GM18517 (cell line): ENCODE measurements at regions not wholly inside any gene's neighbourhood (a gene's known extent, or its start where the extent isn't known, plus 50 kb on each side); places are given as distances from the start of the nearest gene placed in this dataset.
"Not testable (repeated sequence)": the region's sequence is repeated elsewhere in the genome, so short reads cannot be mapped to it uniquely, and the experiment has no call there.

Experiments
- ATAC-seq: cut with Tn5 transposase; IDR thresholded peaks from one replicate; pipeline ENCODE4 v1.9.1; 2021; ENCODE audit warnings: mild to moderate bottlenecking, moderate library complexity; ENCODE audit not compliant: unreplicated experiment

DNA sequence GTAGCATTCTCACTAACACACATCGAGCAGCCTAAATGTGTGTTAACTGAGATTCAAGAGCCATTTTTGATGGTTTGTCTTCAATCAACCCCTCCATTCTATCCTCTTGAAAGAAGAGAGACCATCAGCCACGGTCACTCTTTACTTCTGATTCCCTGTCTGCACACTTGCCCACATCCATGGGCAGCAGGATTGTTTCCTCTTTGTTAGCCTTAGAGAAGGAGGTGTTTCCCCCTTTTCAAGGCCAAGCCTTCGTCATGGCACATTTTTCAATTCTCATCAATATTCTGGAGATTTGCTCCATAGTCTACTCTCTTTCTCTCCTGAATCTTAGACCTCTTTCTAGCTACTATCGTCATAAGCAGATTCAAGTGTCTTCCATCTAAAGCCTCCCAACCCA is 522.4 kb upstream of the NAALADL2 start:
- ATAC-seq, result no peak

DNA sequence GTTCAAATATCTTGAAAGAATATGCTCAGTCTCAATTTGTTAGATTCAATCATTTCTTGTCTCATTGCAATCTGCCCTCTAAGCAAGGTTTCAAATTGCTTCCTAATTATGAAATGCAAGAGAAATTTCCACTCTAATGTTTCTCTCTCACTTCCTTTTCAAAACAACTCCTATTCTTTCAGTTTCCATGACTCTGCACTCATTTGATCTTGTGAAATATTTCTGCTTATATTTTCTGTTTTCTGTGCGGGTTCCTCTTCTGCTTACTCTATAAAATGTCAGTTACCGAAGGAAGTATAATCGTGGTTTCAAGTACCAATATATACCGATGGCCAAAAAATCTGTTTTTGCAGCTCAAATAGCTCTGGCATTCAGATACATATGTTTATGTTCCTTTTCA is 521.9 kb upstream of the NAALADL2 start:
- no peak for ATAC-seq

DNA sequence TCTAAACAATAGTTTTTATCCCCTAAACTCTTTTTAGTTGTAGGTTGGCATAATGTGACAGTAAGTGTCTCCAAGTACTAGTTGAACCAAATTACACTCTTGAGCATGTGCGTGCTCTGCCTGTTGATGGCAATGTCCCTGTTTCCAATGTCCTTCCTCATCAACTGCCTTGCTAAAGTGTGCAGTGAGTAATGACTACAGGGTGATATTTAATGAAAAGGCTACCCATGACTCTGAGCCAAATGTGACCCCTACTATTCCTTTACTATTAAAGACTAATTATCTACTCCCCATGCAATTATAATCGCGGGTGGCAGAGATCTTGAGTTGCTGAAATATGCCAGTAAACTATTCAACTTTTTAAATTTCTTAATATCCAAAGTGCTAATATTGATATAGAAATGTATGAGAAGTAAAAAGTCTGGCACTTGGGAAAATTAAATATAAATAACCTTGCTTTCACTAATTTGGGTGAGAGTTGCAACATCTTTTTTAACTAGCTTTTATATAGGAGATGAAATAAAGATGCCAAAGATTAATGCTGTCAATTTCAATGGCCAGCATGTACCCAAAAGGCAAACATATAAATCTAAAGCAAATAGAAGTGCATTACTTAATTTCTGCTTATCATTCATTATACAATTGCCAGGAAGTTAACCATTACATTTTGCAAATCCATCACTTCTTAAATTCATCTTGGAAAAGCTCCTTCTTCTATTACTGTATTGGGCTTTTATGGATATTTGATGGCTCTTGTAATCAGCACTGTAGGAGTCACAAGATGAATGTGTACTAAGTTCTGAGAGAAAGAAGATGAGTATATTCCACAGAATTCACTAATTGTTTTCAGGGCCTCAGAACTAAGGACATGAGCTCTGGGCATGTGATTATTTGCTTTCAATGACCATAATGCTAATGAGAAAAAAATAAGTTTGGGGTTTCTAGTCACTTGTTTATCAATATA is 518.2 kb upstream of the NAALADL2 start:
- ATAC-seq, result no peak

DNA sequence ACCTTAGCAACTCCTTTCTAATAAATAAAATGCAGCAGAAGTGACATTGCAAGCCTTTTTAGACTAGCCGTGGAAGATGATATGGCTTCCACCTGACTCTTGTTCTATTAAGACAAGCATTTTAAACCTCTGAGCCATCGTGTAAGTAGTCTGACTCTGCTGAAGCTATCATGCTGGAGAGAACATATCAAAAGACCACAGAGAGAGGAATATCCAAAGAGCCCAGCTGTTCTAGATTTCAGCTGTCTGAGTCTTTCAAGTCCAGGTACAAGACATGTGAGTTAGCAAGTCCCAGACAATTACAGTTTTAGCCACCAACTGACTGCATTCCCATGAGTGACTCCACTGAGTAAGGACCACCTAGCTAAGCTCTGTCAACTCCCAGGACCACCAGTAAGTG is 517.0 kb upstream of the NAALADL2 start:
- no peak for ATAC-seq

DNA sequence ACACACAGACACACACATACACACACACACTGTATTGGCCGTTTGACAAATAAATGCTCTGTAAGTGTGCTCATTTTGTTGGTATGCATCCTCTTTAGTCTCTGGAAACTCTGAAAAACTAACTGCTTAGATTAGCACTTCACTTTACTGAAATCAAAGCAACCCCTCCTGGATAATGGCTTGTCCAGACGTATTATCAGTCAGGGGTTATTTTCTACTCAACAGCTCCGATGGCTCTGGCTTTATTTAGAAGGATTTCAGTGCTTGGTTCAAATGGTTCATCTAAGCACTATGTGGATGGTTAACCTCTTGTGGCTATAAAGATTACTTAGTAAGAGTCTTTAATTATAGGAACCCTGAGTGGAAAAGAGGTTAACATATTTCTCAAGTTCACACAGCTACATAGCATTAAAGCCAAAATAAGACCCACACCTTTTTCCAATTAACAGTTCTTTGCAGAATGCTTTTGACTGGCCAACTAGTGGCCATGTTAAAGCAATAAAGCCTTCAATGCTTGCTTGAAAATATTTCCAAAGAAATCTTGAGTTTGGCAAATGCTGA is 516.1 kb upstream of the NAALADL2 start:
- no peak for ATAC-seq

DNA sequence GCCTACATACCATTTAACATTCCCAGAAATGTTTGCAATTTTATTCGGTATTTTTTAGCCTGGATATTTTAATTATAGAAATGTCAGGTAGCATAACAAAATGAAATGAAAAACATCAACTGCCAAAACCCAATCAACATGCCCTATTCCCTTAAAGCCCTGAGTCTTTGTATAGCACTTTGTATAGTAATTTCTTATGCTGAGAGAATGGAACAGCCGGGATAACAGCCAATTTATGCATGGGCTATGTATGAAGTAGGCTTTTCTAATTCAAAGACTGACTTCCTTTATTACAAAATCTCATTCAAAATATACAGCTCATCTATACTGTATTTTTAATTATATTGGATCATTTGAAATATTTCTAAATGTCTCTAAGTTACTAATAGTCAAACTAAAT is 513.0 kb upstream of the NAALADL2 start:
- no peak for ATAC-seq

DNA sequence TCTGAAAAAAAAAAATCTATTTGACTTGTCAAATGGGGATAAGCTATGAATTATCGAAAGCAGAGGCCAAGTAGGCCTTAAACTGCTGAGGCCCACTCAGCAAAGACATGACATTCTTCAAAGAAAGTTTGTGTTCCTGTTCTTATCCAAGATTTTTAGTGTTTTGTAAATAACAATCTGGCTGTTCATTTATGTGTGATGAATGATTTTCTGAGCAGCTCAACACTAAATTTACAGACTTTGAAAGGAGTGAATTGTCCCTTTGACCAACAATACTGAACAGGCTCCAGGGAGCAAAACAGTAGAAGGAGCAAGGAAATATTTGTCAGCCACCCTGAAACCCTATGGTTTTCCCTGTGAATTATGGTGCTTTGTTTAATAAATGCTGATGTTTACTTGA is 512.6 kb upstream of the NAALADL2 start:
- ATAC-seq, result no peak

DNA sequence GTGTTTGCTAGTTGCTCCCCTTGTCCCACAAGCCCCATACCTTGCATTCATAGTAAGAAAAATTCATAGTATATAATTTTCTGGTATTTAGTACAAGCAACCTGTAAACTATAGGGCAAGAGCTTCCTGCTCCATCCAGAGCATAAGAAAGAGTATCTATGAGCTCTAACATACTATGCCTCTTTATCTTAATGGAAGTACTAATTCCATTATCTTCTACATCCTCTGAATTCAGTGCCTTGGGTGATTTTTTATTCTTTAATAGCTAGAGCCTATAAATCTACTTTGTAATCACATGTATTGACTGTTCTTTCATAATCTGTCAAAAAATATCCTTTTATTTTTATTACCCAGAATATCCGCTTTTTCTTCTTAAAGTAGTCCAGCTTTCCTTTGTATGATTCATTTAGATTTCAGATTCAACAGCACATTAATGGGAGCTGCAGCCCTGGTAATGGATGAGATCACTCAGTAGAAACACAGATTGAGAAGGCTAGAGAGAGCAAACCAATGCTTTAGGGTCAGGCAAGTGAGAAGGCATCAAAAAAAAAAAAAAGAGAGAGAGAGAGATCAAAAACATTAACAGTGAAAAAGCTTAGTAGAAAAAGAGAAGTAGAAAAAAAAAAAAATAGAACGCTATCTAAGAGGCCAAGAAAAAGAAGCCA is 511.5 kb upstream of the NAALADL2 start:
- no peak for ATAC-seq

DNA sequence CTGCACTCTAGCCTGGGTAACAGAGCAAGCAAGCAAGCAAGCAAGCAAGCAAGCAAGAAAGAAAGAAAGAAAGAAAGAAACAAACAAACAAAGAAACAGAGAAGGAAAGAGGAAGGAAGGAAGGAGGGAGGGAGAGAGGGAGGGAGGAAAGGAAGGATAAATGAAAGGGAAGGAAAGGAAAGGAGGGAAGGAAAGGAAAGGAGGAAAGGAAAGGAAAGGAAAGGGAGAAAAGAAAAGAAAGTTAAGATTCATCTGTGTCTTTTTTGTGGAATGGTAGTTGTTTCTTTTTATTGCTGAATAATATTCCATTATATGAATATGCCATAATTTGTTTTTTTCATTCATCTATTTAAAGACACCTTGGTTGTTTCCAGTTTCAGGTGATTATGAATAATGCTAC is 506.9 kb upstream of the NAALADL2 start:
- no peak for ATAC-seq

DNA sequence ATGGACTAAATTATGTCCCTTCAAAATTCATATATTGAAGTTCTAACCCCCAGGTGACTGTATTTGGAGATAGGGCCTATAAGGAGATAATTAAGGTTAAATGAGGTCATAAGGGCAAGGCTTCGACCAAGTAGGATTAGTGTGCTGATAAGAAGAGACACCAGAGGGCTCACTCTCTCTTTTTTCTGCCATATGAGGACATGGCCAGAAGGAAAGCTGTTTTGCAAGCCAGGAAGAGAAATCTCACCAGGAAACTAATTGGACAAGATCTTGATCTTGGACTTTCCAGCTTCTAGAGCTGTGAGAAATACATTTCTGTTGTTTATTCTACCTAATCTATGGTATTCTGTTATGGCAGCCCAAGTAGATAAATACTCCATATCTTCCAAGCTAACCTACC is 503.6 kb upstream of the NAALADL2 start:
- ATAC-seq, result no peak

DNA sequence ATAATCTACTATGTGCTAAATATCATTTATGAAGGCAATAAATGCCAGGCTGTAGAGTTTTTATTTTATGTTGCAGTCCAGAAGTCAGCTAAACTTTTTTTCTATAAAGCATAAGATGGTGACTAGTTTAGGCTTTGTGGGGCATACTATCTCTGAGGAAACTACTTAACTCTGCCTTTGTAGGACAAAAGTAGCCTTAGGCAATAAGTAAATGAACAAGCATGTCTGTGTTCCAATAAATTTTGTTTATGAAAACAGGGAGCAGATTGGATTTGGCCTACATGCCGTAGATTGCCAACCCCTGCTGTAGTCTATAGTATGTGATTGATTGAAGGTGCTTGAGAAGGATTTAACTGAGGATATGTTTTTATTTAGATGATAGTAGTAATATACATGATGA is 502.5 kb upstream of the NAALADL2 start:
- ATAC-seq, result no peak

DNA sequence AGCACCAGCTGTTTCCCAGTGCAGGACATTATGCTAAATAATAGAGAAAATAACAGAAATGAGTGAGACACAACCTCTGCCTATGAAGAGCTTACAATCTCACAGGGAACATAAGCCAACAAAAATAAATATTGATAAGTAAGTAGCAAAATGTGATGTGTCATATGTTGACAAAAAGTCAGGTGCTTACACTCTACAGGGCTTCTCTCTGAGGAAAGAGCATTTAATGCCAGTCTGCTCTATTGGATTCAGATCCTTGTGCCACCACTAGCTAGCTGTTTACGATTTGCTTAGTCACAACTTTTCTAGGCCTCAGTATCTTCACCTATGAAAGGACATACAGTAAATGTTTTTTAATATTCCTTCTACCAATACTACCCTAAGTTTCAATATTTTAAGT is 500.9 kb upstream of the NAALADL2 start:
- no peak for ATAC-seq

DNA sequence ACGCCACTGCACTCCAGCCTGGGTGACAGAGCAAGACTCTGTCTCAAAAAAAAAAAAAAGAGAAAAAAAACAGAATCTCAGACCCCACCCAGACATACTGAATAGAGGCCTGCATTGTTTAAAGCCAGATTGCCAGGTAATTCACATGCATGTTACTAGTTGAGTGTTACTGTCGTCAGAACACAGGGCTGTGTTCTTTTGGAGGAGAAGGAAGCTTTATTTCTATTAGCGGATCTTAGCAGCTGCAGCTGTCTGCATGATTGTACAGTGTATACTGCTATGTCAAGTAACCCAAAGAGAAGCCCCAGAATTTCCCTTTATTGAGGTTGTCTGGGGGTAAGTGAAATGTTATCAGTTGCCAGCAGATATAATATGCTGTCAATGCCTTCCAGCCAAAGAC is 496.6 kb upstream of the NAALADL2 start:
- ATAC-seq, result no peak

DNA sequence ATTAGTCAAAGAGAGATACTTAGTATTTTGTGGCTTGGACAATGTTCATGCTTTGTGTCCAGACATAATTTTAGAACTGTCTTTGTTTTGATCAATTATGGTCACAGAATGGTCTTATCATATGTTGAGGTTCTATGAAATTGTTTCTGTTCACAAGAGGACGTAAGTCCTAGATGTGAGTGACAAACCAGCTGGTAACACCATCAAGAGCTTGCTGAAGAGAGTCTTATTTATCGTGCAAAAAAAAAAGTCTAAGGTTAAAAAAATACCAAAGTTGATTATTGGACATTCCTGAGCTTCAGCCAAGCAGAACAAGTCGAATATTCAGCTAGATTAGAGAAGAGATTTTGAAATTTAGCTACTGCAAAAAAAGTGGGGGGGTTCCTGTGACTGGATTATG is 495.9 kb upstream of the NAALADL2 start:
- no peak for ATAC-seq

DNA sequence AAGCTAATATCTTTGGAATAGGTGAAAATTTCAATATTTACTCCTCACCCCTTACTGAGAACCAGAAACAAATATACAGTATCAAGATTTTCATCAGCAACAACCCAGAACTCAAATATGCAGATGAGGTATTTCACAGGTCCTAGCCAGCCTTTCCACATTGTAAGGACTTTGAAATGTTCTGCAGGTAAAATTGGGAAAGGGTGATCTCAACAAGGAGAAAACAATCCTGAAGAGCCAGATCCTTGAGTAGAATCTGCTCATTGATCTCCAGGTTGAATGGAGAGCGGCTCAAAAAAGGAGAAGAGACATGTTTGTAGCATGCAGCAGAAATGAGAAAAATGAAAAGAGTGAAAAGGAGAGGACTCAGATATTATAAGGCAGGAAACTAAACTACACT is 493.3 kb upstream of the NAALADL2 start:
- no peak for ATAC-seq

DNA sequence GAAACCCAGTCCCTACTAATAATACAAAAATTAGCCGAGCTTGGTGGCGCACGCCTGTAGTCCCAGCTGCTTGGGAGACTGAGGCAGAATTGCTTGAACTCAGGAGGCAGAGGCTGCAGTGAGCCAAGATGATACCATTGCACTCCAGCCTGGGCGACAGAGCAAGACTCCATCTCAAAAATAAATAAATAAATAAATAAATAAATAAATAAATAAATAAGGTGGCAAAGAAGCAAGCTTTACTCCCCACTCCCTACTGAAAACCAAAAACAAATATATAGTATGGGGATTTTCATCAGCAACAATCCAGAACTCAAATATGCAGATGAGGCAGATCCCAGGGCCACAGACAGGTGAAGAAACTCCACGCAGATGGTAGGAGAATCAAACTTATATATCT is 492.2 kb upstream of the NAALADL2 start:
- ATAC-seq, result not testable (repeated sequence)

DNA sequence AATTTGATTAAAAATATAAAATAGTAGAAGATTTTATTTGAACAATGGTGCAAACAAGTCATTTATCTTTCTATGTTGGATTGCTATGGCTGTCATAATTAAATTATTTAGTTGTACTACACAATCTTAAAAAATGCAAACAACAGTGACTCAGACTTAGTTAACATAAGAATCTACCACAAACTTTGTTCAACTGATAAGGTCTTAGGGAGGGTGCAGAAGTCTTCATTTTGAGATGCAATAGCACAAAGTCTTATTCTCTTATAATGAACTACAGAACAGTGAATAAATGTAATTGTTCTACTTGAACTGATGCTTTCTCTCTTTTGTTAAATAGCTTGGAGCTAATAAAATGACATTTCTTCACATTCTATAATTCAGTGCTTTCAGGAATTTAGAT is 482.8 kb upstream of the NAALADL2 start:
- ATAC-seq, result no peak

DNA sequence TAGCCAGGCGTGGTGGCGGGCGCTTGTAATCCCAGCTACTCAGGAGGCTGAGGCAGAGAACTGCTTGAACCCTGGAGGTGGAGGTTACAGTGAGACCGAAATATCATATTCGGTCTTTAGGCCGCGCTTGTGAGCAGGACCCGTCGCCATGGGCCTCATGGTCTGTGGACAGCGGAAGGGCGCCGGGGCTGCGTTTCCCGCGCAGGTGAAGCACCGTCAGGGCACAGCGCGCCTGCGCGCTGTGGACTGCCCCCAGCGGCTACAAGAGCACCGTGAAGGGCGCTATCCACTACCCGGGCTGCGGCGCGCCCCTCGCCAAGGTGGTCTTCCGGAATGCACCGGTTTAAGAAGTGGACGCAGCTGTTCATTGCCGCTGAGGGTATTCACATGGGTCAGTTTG is 482.0 kb upstream of the NAALADL2 start:
- ATAC-seq, result no peak

DNA sequence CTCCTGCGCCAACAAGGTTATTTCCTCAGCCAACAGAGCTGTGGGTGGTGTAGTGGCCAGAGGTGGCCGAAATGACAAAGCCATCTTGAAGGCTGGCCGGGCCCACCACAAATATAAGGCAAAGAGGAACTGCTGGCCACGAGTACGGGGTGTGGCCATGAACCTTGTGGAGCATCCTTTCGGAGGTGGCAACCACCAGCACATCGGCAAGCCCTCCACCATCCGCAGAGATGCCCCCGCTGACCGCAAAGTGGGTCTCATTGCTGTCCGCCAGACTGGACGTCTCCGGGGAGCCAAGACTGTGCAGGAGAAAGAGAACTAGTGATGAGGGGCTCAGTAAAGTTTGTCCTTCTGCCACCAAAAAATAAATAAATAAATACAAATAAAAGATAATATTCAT is 481.4 kb upstream of the NAALADL2 start:
- ATAC-seq, result no peak

DNA sequence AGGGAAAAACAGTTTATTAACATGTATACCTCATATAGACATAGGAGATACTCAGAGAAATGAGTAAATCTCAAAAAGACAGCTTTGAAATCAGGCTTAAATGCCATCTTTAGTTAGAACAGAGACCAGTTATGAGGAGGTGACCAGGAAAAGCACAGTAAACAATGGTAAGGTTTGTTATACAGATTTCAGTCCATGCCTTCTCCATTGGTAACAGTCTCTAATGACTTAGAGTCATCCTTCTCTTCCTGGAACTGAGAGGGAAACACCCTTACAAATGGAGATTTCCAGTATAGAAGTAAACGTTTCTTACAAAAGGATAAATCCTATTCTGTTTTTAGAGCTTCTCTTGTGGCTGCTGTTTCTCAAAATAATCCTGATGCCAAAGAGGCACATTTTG is 476.3 kb upstream of the NAALADL2 start:
- no peak for ATAC-seq

DNA sequence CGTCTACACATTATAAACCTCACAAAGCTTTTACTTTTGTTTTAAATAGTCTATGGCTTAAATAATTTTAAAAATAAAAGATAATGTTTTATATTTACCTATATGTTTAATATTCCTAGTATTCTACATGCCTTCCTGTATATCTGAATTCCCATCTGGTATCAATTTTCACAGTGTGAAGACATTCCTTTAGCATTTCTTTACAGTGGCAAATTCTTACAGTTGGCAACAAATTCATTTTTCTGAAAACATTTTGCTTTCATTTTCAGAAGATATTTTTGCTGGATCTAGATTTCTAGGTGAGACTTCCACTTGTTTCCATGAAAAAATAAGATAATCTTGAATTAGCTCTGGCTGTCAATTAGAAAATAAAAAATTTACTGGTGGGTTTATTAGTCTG is 471.4 kb upstream of the NAALADL2 start:
- no peak for ATAC-seq

DNA sequence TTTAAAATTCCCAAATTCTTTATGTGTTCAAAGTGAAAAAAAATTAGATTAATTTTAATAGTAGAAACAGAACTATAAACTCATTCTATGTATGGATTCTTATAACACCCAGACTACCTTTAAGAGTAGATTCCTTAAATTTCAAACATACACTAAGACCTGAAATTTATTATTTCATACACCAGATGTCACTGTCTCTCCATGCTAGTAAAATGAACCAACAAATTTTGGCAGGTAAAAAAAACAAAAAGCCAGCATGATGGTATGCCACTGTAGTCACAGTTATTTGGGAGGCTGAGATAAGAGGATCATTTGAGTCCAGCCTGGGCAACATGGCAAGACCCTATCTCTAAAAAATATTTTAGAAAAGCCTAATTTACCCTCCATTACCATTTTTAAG is 461.3 kb upstream of the NAALADL2 start:
- no peak for ATAC-seq
